ENCODE measurements at regions not wholly inside any gene's neighbourhood (a gene's known extent, or its start where the extent isn't known, plus 50 kb on each side); places are given as distances from the start of the nearest gene placed in this dataset.

GRCh38 chr11:25769287-25769686 lies 562.6 kb upstream of the ANO3 start (continued):
- TF ChIP-seq CREB1 (CRISPR knock-in tag; IDR thresholded peaks at IDR 0.05; ENCODE audit: low read depth) = no peak
- TF ChIP-seq STAT1 (IDR thresholded peaks at IDR 0.05; ENCODE audit: unreplicated experiment) = no peak
- no peak for TF ChIP-seq CTCF (conservative IDR thresholded peaks at IDR 0.05; ENCODE audit: low read depth in 2 of 2)
- no peak for TF ChIP-seq JUNB (IDR thresholded peaks at IDR 0.05; ENCODE audit: unreplicated experiment)

- ATAC-seq (no peak), DNase-seq (ENCODE audit: low spot score) (no peak)
- H4K20me1 ChIP-seq (replicated peaks; ENCODE audit: insufficient read depth) = no peaks in the 10 kb centered on the region
- Mint-ChIP-seq H3K27me3 (ENCODE audit: insufficient read depth, low read depth, poor library complexity) (no peaks in the 10 kb centered on the region), H3K27ac (no peak overlapping the region), H3K4me1 (peaks cover 13% of the 10 kb centered on the region), H3K36me3 (ENCODE audit: low read depth) (no peaks in the 10 kb centered on the region), H3K4me3 (no peak overlapping the region), H3K9me3 (no peaks in the 10 kb centered on the region)
- no peak overlapping the region for H3K4me2 ChIP-seq
- H3F3A ChIP-seq (replicated peaks; ENCODE audit: low read depth) = no peaks in the 10 kb centered on the region
- H3K4me3 ChIP-seq = no peak overlapping the region
- H3K9me2 ChIP-seq (ENCODE audit: insufficient read depth) = no peaks in the 10 kb centered on the region
- H3K27ac ChIP-seq (ENCODE audit: low read depth) = no peak overlapping the region
- H3K27me3 ChIP-seq (ENCODE audit: insufficient read depth) = no peaks in the 10 kb centered on the region
- H3K4me1 ChIP-seq (ENCODE audit: insufficient read depth) = peaks cover 16% of the 10 kb centered on the region
- H2AFZ ChIP-seq = no peak overlapping the region
- H3K79me2 ChIP-seq (replicated peaks; ENCODE audit: insufficient read depth) = no peaks in the 10 kb centered on the region
- H3K36me3 ChIP-seq (ENCODE audit: insufficient read depth) = no peaks in the 10 kb centered on the region
- TF ChIP-seq ETS1 (IDR thresholded peaks at IDR 0.05) (no peak), POLR2AphosphoS5 (IDR thresholded peaks at IDR 0.05; ENCODE audit: low read depth) (no peak), CTCF (conservative IDR thresholded peaks at IDR 0.05; ENCODE audit: low read depth in 2 of 2) (no peak), EZH2phosphoT487 (IDR thresholded peaks at IDR 0.05; ENCODE audit: unreplicated experiment) (no peak), ZNF462 (CRISPR knock-in tag; IDR thresholded peaks at IDR 0.05) (no peak), EZH2 (IDR thresholded peaks at IDR 0.05; ENCODE audit: low read depth, unreplicated experiment) (no peak), ZNF114 (CRISPR knock-in tag; IDR thresholded peaks at IDR 0.05) (no peak), CREB1 (CRISPR knock-in tag; IDR thresholded peaks at IDR 0.05; ENCODE audit: low read depth) (no peak), REST (IDR thresholded peaks at IDR 0.05; ENCODE audit: unreplicated experiment) (no peak)
Measured at GRCh38 chr11:25771605-25772004, 560.3 kb upstream of the ANO3 start.

All from GM23338 (cell line).